ENCODE measurements at regions not wholly inside any gene's neighbourhood (a gene's known extent, or its start where the extent isn't known, plus 50 kb on each side); places are given as distances from the start of the nearest gene placed in this dataset.

GRCh38 chr13:65330691-65331090 lies 1899.4 kb downstream of the PCDH9 start:
- no peak for TF ChIP-seq EZH2 (IDR thresholded peaks at IDR 0.05; ENCODE audit: insufficient read depth, low read length)
- TF ChIP-seq CTCF (IDR thresholded peaks at IDR 0.05; ENCODE audit: insufficient read depth, low read depth, low read length) = no peak

All from astrocyte (in vitro differentiated cells and primary cell).